Activated naive CD4-positive, alpha-beta T cell treated with anti-CD3 and anti-CD28 coated beads, Interleukin-2, amount 50 U/mL, for 72 hours (primary cell): ENCODE measurements at regions not wholly inside any gene's neighbourhood (a gene's known extent, or its start where the extent isn't known, plus 50 kb on each side); places are given as distances from the start of the nearest gene placed in this dataset.
"Not testable (repeated sequence)": the region's sequence is repeated elsewhere in the genome, so short reads cannot be mapped to it uniquely, and the experiment has no call there.

Experiments
- ATAC-seq, 2 donors: fragments of 150-1000 bp; cut with Tn5 transposase; 2 replicates each; pipeline ENCODE4 v1.10.0; 2021; ENCODE audit warnings: mild to moderate bottlenecking in 2 of 2, moderate library complexity in 2 of 2
- DNase-seq, 2 donors: peaks; one replicate each; pipeline ENCODE4 v3.0.0; 2021 to 2022; ENCODE audit warnings: low spot score in 2 of 2
- H3K27ac Mint-ChIP-seq, 2 donors: one replicate each; pipeline ENCODE4 v1.8.0; 2022; ENCODE audit warnings: mild to moderate bottlenecking in 2 of 2, mixed read lengths in 2 of 2
- H3K36me3 Mint-ChIP-seq, 2 donors: one replicate each; pipeline ENCODE4 v1.8.0; 2022; ENCODE audit warnings: mixed read lengths in 2 of 2
- H3K9me3 Mint-ChIP-seq, 2 donors: one replicate each; pipeline ENCODE4 v1.8.0; 2022; ENCODE audit warnings: mixed read lengths in 2 of 2

DNA sequence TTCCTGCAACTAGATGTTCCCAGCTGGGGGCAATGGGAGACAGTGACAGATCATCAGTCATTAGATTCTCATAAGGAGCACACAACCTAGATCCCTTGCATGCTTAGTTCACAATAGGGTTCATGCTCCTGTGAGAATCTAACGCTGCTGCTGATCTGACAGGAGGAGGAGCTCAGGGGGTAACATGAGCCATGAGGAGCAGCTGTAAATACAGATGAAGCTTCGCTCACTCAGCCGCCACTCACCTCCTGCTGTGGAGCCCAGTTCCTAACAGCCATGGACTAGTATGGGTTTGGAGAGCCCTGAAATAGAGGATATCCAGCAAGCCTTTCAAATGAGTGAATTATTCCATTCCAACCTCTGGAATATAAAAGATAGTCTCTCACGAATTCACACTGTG lies 137.0 kb upstream of the NIPA1 start:
- not testable (repeated sequence) for H3K36me3 Mint-ChIP-seq, ATAC-seq, DNase-seq, H3K9me3 Mint-ChIP-seq, H3K27ac Mint-ChIP-seq

DNA sequence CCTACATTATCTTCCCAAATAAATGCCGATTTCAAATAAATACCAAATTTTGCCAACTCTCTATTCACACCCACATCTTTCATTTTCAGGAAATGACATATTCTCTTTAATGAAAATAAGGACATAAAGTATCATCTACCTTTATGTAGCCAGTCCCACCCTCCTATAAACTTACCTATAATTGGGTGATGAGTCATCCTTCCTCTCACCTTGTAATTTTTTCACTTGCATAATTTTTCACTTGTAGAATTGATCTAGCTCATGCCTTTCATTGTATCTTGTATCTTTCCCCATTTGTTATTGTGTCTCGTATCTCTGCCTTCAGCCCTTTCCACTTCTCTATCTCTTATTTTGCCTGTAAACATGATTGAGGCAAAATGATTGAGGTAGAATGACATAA lies 135.3 kb upstream of the NIPA1 start:
- DNase-seq = not testable (repeated sequence)

DNA sequence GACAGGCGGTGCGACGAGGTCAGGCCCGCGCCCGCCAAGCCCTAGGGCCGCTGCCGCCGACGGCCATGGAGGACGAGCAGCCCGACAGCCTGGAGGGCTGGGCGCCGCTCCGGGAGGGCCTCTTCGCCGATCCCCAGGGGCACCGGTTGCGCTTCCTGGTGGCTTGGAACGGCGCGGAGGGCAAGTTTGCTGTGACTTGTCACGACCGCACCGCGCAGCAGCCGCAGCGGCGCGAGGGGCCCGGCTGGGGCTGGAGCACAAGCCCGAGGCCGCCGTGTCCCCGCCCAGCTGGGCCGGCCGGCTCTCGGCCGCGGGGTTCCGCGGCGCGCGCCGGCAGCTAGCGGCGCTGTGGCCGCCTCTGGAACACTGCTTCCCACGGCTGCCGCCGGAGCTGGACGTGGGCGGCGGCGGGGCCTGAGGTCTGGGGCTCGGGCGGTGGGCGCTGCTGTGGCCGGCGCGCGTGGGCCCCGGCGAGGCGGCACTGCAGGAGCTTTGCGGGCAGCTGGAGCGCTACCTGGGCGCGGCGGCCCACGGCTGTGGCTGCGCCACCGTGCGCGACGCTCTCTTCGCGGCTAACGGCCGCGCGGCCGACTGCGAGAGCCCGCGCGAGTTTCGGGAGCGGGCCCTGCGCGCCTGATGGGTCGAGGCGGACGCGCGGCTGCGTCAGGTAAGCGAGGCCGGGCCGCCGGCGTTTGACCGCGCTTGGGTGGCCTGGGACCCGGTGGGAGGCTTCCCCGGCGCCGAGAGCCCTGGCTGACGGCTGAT lies 122.0 kb upstream of the NIPA1 start:
- not testable (repeated sequence) for H3K36me3 Mint-ChIP-seq, H3K9me3 Mint-ChIP-seq
- H3K27ac Mint-ChIP-seq = peak overlapping the region in 1 of 2 donors; percentile 93
- peak; percentile 27 to 63 for DNase-seq
- peak; percentile 73 to 82 for ATAC-seq

More for the DNA sequence above, 135.3 kb upstream of the NIPA1 start:
- H3K27ac Mint-ChIP-seq, H3K36me3 Mint-ChIP-seq, ATAC-seq, H3K9me3 Mint-ChIP-seq: not testable (repeated sequence)

- DNase-seq (peak in 1 of 2 donors; percentile 19), ATAC-seq (peak; percentile 41 to 66)
- H3K36me3 Mint-ChIP-seq, H3K9me3 Mint-ChIP-seq: not testable (repeated sequence)
- H3K27ac Mint-ChIP-seq = peak overlapping the region; percentile 93 to 95
Measured at GRCh38 chr15:22665059-22665702, 121.3 kb upstream of the NIPA1 start.

GRCh38 chr15:22665711-22666110 lies 120.7 kb upstream of the NIPA1 start:
- H3K36me3 Mint-ChIP-seq, H3K9me3 Mint-ChIP-seq: not testable (repeated sequence)
- peak in 1 of 2 donors; percentile 23 for DNase-seq
- H3K27ac Mint-ChIP-seq = peak overlapping the region; percentile 93 to 95
- peak; percentile 42 to 72 for ATAC-seq

GRCh38 chr15:22684786-22685185 lies 101.7 kb upstream of the NIPA1 start:
- ATAC-seq = peak in 1 of 2 donors; percentile 58
- H3K36me3 Mint-ChIP-seq, H3K9me3 Mint-ChIP-seq, H3K27ac Mint-ChIP-seq, DNase-seq: not testable (repeated sequence)

DNA sequence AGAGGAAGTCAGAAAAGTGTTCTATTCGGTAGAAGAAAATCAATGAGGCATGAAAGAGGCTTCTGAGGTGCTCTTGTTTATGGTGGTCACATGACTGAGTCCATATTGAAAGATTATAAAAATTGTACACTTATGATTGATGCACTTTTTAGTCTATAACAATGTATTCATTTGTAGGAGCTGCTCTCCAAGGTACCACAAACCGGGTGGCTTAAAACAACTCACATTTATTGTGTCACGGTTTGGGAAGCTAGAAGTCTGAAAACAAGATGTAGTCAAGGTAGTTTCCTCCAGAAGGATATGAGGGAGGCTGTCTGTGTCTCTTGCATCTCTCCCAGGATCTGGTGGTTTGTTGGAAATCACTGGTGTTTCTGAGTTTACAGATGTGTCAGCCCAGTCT lies 86.6 kb upstream of the NIPA1 start:
- not testable (repeated sequence) for DNase-seq, H3K27ac Mint-ChIP-seq, H3K9me3 Mint-ChIP-seq, ATAC-seq, H3K36me3 Mint-ChIP-seq

DNA sequence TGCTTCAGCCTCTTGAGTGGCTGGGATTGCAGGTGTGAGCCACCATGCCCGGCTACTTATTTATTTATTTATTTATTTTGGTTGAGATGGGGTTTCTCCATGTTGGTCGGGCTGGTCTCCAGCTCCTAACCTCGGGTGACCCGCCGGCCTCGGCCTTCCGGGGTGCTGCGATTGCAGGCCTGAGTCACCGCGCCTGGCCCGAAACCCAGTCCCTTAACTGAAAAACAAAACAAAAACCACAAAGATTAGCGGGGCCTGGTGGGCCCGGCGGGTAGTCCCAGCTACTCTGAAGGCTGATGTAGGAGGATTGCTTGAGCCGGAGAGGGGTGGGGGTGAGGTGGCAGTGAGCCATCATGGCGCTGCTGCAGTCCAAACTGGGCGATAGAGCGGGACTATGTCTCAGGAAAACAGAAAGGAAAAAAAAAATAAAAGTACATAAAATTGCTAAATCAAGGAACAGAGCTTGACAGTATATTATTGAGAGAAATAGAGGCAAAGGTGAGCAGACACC lies 75.6 kb upstream of the NIPA1 start:
- not testable (repeated sequence) for DNase-seq, H3K9me3 Mint-ChIP-seq, H3K27ac Mint-ChIP-seq, ATAC-seq, H3K36me3 Mint-ChIP-seq

- DNase-seq, H3K36me3 Mint-ChIP-seq, H3K27ac Mint-ChIP-seq, H3K9me3 Mint-ChIP-seq, ATAC-seq: not testable (repeated sequence)
Measured at GRCh38 chr15:22713933-22714332, 72.5 kb upstream of the NIPA1 start.

GRCh38 chr15:22714358-22715132 lies 71.9 kb upstream of the NIPA1 start:
- not testable (repeated sequence) for H3K9me3 Mint-ChIP-seq, H3K36me3 Mint-ChIP-seq, H3K27ac Mint-ChIP-seq, DNase-seq
- peak; percentile 55 to 61 for ATAC-seq

DNA sequence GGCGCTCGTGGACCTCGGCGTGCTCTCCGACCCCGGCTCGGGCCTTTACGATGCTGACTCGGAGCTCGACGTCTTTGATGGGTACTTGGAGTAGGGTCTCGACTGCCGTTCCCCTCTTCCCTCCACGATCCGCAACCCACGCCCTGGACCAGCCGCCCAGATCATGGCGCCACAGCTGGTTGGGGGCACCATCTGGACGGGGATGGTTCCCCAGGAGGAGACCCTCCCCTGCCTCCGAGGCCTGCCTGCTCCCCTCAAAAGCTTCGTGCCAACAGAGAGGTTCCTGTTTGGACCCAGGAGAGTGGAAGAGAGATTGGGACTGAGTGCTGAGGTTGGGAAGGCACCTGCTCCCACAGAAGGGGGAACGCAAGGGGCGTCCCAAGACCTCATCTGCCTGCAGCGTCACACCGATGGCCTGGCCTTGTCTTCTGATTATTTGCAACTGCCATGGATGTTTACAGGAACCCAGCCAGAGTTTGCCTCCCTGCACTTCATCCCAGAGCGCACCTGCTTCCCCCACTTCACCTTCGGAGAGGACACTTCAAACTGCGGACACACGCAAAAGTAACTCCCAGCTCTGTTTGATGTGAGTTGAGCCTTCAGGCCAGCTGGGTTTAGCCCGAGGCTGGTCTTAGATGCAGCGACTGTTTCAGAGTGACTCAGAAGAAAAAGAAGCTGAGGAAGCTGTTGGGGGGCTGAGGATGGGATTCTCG lies 71.2 kb upstream of the NIPA1 start:
- not testable (repeated sequence) for H3K27ac Mint-ChIP-seq, H3K36me3 Mint-ChIP-seq, H3K9me3 Mint-ChIP-seq, ATAC-seq, DNase-seq

- not testable (repeated sequence) for H3K27ac Mint-ChIP-seq, DNase-seq, ATAC-seq, H3K36me3 Mint-ChIP-seq, H3K9me3 Mint-ChIP-seq
Measured at GRCh38 chr15:22719980-22720379, 66.5 kb upstream of the NIPA1 start.

GRCh38 chr15:22726104-22726503 lies 60.3 kb upstream of the NIPA1 start:
- not testable (repeated sequence) for ATAC-seq, H3K36me3 Mint-ChIP-seq, H3K27ac Mint-ChIP-seq, H3K9me3 Mint-ChIP-seq, DNase-seq

GRCh38 chr15:22735067-22735466 lies 51.4 kb upstream of the NIPA1 start:
- not testable (repeated sequence) for H3K27ac Mint-ChIP-seq, H3K9me3 Mint-ChIP-seq, H3K36me3 Mint-ChIP-seq, ATAC-seq, DNase-seq

DNA sequence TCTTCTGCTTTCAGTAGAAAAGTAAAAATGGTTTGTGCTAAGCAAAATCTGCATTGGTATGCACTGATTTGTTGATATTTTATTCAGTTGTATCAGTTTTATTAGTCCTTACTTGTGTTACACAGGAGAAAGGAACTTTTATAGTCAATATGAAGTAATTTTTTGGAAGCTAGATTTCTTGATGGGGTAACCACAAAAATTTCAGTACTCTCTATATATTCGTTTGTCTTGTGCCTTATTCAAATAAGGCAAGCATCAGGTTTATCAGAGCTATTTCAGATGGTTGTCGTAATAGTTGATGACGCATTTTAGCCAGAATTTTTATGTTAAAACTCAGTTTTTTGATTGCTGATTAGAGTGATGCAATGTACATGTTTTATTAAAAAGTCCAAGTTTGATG lies 50.7 kb upstream of the NIPA1 start:
- no peaks in the 10 kb centered on the region for H3K36me3 Mint-ChIP-seq
- no peak for DNase-seq
- H3K9me3 Mint-ChIP-seq = no peaks in the 10 kb centered on the region
- H3K27ac Mint-ChIP-seq = no peak overlapping the region
- ATAC-seq = no peak

DNA sequence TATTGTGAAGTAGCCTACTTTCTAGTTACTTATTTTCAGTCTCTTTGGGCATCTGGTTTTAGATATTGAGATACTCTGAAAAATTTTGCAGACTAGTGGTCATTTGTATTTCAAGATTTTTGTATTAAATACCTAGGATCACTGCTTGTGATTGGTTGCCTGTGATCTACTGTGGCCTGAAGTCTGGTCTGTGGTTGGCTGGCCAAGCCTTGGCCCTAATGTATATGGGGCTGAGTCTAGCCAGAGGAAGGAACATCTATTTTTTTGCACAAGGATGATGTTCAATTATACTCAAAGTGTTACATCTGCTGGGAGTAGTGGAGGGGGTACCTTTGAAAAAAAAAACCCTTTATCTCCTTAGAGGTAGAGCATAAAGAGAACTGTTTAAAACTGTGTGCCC lies 50.2 kb upstream of the NIPA1 start:
- not testable (repeated sequence) for ATAC-seq, H3K27ac Mint-ChIP-seq, H3K36me3 Mint-ChIP-seq, H3K9me3 Mint-ChIP-seq, DNase-seq
